ENCODE measurements at regions not wholly inside any gene's neighbourhood (a gene's known extent, or its start where the extent isn't known, plus 50 kb on each side); places are given as distances from the start of the nearest gene placed in this dataset.

- H3K4me2 ChIP-seq, result no peak overlapping the region
- no peak overlapping the region for H3K9ac ChIP-seq
- H3K27ac ChIP-seq, result no peak overlapping the region
- no peak overlapping the region for H2AFZ ChIP-seq (ENCODE audit: low read depth)
- H4K20me1 ChIP-seq (ENCODE audit: insufficient read depth), result no peaks in the 10 kb centered on the region
- H3K27me3 ChIP-seq (ENCODE audit: insufficient read depth, low read depth), result no peaks in the 10 kb centered on the region
- no peaks in the 10 kb centered on the region for H3K79me2 ChIP-seq (ENCODE audit: insufficient read depth, low read depth)
- H3K4me1 ChIP-seq (ENCODE audit: low read depth, poor library complexity, severe bottlenecking), result no peaks in the 10 kb centered on the region
- H3K36me3 ChIP-seq (ENCODE audit: insufficient read depth), result no peaks in the 10 kb centered on the region
- TF ChIP-seq CTCF (conservative IDR thresholded peaks at IDR 0.05; ENCODE audit: low read depth, low read length), result no peak
- H3K4me3 ChIP-seq (IDR thresholded peaks at IDR 0.05; ENCODE audit: insufficient read depth, low read depth, low read length), result no peak overlapping the region
Observed at GRCh38 chr13:59452189-59452890, 711.4 kb downstream of the DIAPH3 start.

GRCh38 chr13:59458908-59459579 lies 704.7 kb downstream of the DIAPH3 start:
- H3K4me1 ChIP-seq (ENCODE audit: low read depth, poor library complexity, severe bottlenecking), result no peaks in the 10 kb centered on the region
- H2AFZ ChIP-seq (ENCODE audit: low read depth), result no peak overlapping the region
- no peaks in the 10 kb centered on the region for H3K27me3 ChIP-seq (ENCODE audit: insufficient read depth, low read depth)
- H3K79me2 ChIP-seq (ENCODE audit: insufficient read depth, low read depth), result no peaks in the 10 kb centered on the region
- no peak for TF ChIP-seq CTCF (conservative IDR thresholded peaks at IDR 0.05; ENCODE audit: low read depth, low read length)
- no peaks in the 10 kb centered on the region for H4K20me1 ChIP-seq (ENCODE audit: insufficient read depth)
- H3K4me3 ChIP-seq (IDR thresholded peaks at IDR 0.05; ENCODE audit: insufficient read depth, low read depth, low read length), result no peak overlapping the region
- H3K27ac ChIP-seq, result no peak overlapping the region
- no peak overlapping the region for H3K4me2 ChIP-seq
- no peak overlapping the region for H3K9ac ChIP-seq
- no peaks in the 10 kb centered on the region for H3K36me3 ChIP-seq (ENCODE audit: insufficient read depth)

GRCh38 chr13:59459972-59460371 lies 703.8 kb downstream of the DIAPH3 start:
- no peak overlapping the region for H3K4me2 ChIP-seq
- no peak for TF ChIP-seq CTCF (conservative IDR thresholded peaks at IDR 0.05; ENCODE audit: low read depth, low read length)
- H3K4me1 ChIP-seq (ENCODE audit: low read depth, poor library complexity, severe bottlenecking), result no peaks in the 10 kb centered on the region
- H3K9ac ChIP-seq, result no peak overlapping the region
- H2AFZ ChIP-seq (ENCODE audit: low read depth), result no peak overlapping the region
- no peaks in the 10 kb centered on the region for H3K27me3 ChIP-seq (ENCODE audit: insufficient read depth, low read depth)
- no peak overlapping the region for H3K4me3 ChIP-seq (IDR thresholded peaks at IDR 0.05; ENCODE audit: insufficient read depth, low read depth, low read length)
- no peak overlapping the region for H3K27ac ChIP-seq
- H3K36me3 ChIP-seq (ENCODE audit: insufficient read depth), result no peaks in the 10 kb centered on the region
- H3K79me2 ChIP-seq (ENCODE audit: insufficient read depth, low read depth), result no peaks in the 10 kb centered on the region
- no peaks in the 10 kb centered on the region for H4K20me1 ChIP-seq (ENCODE audit: insufficient read depth)

- H3K9ac ChIP-seq, result no peak overlapping the region
- H3K4me1 ChIP-seq (ENCODE audit: low read depth, poor library complexity, severe bottlenecking), result no peaks in the 10 kb centered on the region
- no peak overlapping the region for H2AFZ ChIP-seq (ENCODE audit: low read depth)
- H3K27me3 ChIP-seq (ENCODE audit: insufficient read depth, low read depth), result no peaks in the 10 kb centered on the region
- H3K4me2 ChIP-seq, result no peak overlapping the region
- no peak overlapping the region for H3K27ac ChIP-seq
- no peaks in the 10 kb centered on the region for H3K79me2 ChIP-seq (ENCODE audit: insufficient read depth, low read depth)
- H3K36me3 ChIP-seq (ENCODE audit: insufficient read depth), result no peaks in the 10 kb centered on the region
- H4K20me1 ChIP-seq (ENCODE audit: insufficient read depth), result no peaks in the 10 kb centered on the region
- no peak for TF ChIP-seq CTCF (conservative IDR thresholded peaks at IDR 0.05; ENCODE audit: low read depth, low read length)
- H3K4me3 ChIP-seq (IDR thresholded peaks at IDR 0.05; ENCODE audit: insufficient read depth, low read depth, low read length), result no peak overlapping the region
Observed at GRCh38 chr13:59461411-59461810, 702.3 kb downstream of the DIAPH3 start.
